Progenitor cell of endocrine pancreas (in vitro differentiated cells): ENCODE measurements at regions not wholly inside any gene's neighbourhood (a gene's known extent, or its start where the extent isn't known, plus 50 kb on each side); places are given as distances from the start of the nearest gene placed in this dataset.

ENCODE experiments used
- DNase-seq: peaks from one replicate; pipeline ENCODE4 v3.0.0; 2021; ENCODE audit warnings: low spot score; ENCODE audit not compliant: unreplicated experiment
- H3K27ac Mint-ChIP-seq: 2 replicates; pipeline ENCODE4 v1.8.0; 2021; ENCODE audit warnings: mild to moderate bottlenecking, moderate library complexity, mixed read lengths
- H3K27me3 Mint-ChIP-seq: 2 replicates; pipeline ENCODE4 v1.8.0; 2021; ENCODE audit warnings: mixed read lengths
- H3K36me3 Mint-ChIP-seq: 2 replicates; pipeline ENCODE4 v1.8.0; 2022; ENCODE audit warnings: mixed read lengths; ENCODE audit not compliant: insufficient read depth
- H3K4me1 Mint-ChIP-seq: 2 replicates; pipeline ENCODE4 v1.8.0; 2021; ENCODE audit warnings: low read depth, mixed read lengths
- H3K4me3 Mint-ChIP-seq: 2 replicates; pipeline ENCODE4 v1.8.0; 2021; ENCODE audit warnings: low read depth, mild to moderate bottlenecking, moderate library complexity, mixed read lengths
- H3K9me3 Mint-ChIP-seq: 2 replicates; pipeline ENCODE4 v1.8.0; 2021; ENCODE audit warnings: low read depth, mixed read lengths
- CTCF ChIP-seq: fragments of 200-600 bp; sonication (generic); IDR thresholded peaks from one replicate; pipeline ENCODE4 v1.5.0; 2021; ENCODE audit warnings: antibody characterized with exemption, mild to moderate bottlenecking; ENCODE audit not compliant: unreplicated experiment

GRCh38 chr1:228867108-228867950 lies 132.1 kb downstream of the RHOU start:
- H3K4me3 Mint-ChIP-seq, result no peak overlapping the region
- no peaks in the 10 kb centered on the region for H3K27me3 Mint-ChIP-seq
- no peaks in the 10 kb centered on the region for H3K36me3 Mint-ChIP-seq
- H3K4me1 Mint-ChIP-seq, result peaks cover 67% of the 10 kb centered on the region
- H3K27ac Mint-ChIP-seq, result no peak overlapping the region
- no peak for TF ChIP-seq CTCF
- no peaks in the 10 kb centered on the region for H3K9me3 Mint-ChIP-seq
- DNase-seq, result no peak

GRCh38 chr1:228867951-228868730 lies 132.9 kb downstream of the RHOU start:
- TF ChIP-seq CTCF, result no peak
- H3K4me3 Mint-ChIP-seq, result no peak overlapping the region

GRCh38 chr1:228868731-228869024 lies 133.4 kb downstream of the RHOU start:
- Mint-ChIP-seq H3K4me3 (no peak overlapping the region), H3K36me3 (no peaks in the 10 kb centered on the region), H3K27ac (no peak overlapping the region), H3K27me3 (no peaks in the 10 kb centered on the region), H3K4me1 (peaks cover 55% of the 10 kb centered on the region), H3K9me3 (no peaks in the 10 kb centered on the region)
- TF ChIP-seq CTCF, result no peak
- DNase-seq, result no peak

More at GRCh38 chr1:228867951-228868730, 132.9 kb downstream of the RHOU start:
- Mint-ChIP-seq H3K9me3 (no peaks in the 10 kb centered on the region), H3K4me1 (peaks cover 61% of the 10 kb centered on the region), H3K27me3 (no peaks in the 10 kb centered on the region), H3K36me3 (no peaks in the 10 kb centered on the region), H3K27ac (no peak overlapping the region)
- no peak for DNase-seq

GRCh38 chr1:228869312-228869824 lies 134.1 kb downstream of the RHOU start:
- DNase-seq, result no peak
- TF ChIP-seq CTCF, result no peak
- Mint-ChIP-seq H3K9me3 (no peaks in the 10 kb centered on the region), H3K27ac (no peak overlapping the region), H3K4me3 (no peak overlapping the region), H3K36me3 (no peaks in the 10 kb centered on the region), H3K4me1 (peaks cover 51% of the 10 kb centered on the region), H3K27me3 (no peaks in the 10 kb centered on the region)

- no peak overlapping the region for H3K4me3 Mint-ChIP-seq
- H3K27ac Mint-ChIP-seq, result no peak overlapping the region
- no peaks in the 10 kb centered on the region for H3K27me3 Mint-ChIP-seq
Observed at GRCh38 chr1:228870041-228870713, 134.9 kb downstream of the RHOU start.

More at GRCh38 chr1:228870041-228870713, 134.9 kb downstream of the RHOU start:
- DNase-seq, result no peak
- peaks cover 46% of the 10 kb centered on the region for H3K4me1 Mint-ChIP-seq
- H3K36me3 Mint-ChIP-seq, result no peaks in the 10 kb centered on the region
- TF ChIP-seq CTCF, result no peak
- no peaks in the 10 kb centered on the region for H3K9me3 Mint-ChIP-seq
